ENCODE measurements at regions not wholly inside any gene's neighbourhood (a gene's known extent, or its start where the extent isn't known, plus 50 kb on each side); places are given as distances from the start of the nearest gene placed in this dataset.

DNA sequence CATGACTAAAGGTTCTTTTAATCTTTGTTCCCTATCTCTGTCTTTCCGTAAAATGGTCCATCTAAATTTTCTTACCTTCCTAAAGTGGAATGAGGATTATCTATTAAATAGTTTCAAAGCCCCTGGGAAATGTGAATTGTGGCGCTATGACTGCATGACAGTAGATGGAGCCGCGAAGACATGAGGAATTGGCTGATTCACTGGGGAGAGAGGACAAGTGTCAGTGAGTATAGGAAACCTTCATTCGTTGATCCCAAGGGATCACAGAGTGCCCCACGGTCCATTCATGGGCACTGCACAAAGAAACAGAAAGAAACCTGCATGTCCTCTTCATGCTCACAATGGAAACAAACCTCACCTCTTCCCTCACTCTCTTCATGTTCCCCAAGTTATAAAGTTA lies 479.3 kb upstream of the BTBD3 start:
- Histone ChIP-seq H3K4me2 (ENCODE audit: low read length) (no peak overlapping the region), H3K4me3 (ENCODE audit: low read length) (no peak overlapping the region), H3F3A (ENCODE audit: insufficient read depth, low read length, poor library complexity, severe bottlenecking) (no peaks in the 10 kb centered on the region), H3K79me2 (replicated peaks; ENCODE audit: insufficient read depth, low read length) (no peaks in the 10 kb centered on the region), H2AFZ (ENCODE audit: low read depth, low read length) (no peak overlapping the region), H3K27me3 (ENCODE audit: insufficient read depth, low read depth, low read length) (no peaks in the 10 kb centered on the region), H3K36me3 (ENCODE audit: insufficient read depth, low read length) (no peaks in the 10 kb centered on the region), H3K9ac (ENCODE audit: low read length) (no peak overlapping the region), H3K9me3 (ENCODE audit: low read length) (no peaks in the 10 kb centered on the region), H3K27ac (ENCODE audit: low read length) (no peak overlapping the region), H3K9me2 (ENCODE audit: insufficient read depth, low read length) (no peaks in the 10 kb centered on the region), H4K20me1 (ENCODE audit: insufficient read depth) (no peaks in the 10 kb centered on the region)
- TF ChIP-seq, protein P1, sequence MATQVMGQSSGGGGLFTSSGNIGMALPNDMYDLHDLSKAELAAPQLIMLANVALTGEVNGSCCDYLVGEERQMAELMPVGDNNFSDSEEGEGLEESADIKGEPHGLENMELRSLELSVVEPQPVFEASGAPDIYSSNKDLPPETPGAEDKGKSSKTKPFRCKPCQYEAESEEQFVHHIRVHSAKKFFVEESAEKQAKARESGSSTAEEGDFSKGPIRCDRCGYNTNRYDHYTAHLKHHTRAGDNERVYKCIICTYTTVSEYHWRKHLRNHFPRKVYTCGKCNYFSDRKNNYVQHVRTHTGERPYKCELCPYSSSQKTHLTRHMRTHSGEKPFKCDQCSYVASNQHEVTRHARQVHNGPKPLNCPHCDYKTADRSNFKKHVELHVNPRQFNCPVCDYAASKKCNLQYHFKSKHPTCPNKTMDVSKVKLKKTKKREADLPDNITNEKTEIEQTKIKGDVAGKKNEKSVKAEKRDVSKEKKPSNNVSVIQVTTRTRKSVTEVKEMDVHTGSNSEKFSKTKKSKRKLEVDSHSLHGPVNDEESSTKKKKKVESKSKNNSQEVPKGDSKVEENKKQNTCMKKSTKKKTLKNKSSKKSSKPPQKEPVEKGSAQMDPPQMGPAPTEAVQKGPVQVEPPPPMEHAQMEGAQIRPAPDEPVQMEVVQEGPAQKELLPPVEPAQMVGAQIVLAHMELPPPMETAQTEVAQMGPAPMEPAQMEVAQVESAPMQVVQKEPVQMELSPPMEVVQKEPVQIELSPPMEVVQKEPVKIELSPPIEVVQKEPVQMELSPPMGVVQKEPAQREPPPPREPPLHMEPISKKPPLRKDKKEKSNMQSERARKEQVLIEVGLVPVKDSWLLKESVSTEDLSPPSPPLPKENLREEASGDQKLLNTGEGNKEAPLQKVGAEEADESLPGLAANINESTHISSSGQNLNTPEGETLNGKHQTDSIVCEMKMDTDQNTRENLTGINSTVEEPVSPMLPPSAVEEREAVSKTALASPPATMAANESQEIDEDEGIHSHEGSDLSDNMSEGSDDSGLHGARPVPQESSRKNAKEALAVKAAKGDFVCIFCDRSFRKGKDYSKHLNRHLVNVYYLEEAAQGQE (IDR thresholded peaks at IDR 0.05; ENCODE audit: borderline replicate concordance) = no peak

DNA sequence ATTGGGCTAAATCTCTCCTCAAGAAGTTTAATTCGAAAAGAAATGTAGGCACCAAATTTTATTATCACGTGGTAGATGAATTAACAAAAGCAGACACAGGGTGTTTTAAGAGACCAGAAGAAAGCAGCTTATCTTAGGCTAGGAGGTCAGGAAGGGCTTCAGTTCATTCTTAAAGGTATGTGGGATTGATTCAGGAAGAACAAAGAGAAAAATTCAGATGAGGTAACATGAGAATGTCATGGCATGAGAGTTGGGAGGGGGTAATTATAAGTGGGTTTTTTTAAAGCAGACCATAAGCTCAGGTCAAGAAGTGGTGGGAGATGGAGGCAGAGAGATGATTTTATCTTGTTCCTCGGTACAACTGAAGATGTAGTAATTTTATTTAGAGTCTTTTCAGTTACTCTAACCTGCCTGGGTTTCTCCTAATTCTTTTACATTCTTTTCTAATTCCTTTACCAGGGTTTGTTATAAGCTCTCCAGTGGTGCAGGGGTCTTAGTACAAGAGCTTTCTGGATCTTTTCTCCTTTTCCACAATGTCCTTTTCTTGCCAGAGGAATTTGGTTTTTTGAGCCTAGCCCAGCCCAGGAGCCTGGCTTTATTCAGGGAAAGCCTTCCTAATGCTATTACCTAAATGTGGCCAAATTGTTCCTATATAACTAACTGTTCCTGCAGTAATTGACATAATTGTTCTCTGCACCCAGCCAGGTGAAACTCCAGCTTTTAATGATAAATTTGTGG lies 474.1 kb upstream of the BTBD3 start:
- Histone ChIP-seq H3K79me2 (replicated peaks; ENCODE audit: insufficient read depth, low read length) (no peaks in the 10 kb centered on the region), H3K9me2 (ENCODE audit: insufficient read depth, low read length) (no peaks in the 10 kb centered on the region), H3K27me3 (ENCODE audit: insufficient read depth, low read depth, low read length) (no peaks in the 10 kb centered on the region), H3K4me3 (ENCODE audit: low read length) (no peak overlapping the region), H3K4me2 (ENCODE audit: low read length) (no peak overlapping the region), H4K20me1 (ENCODE audit: insufficient read depth) (no peaks in the 10 kb centered on the region), H3K9ac (ENCODE audit: low read length) (no peak overlapping the region), H2AFZ (ENCODE audit: low read depth, low read length) (no peak overlapping the region), H3K9me3 (ENCODE audit: low read length) (no peaks in the 10 kb centered on the region), H3K36me3 (ENCODE audit: insufficient read depth, low read length) (no peaks in the 10 kb centered on the region), H3K27ac (ENCODE audit: low read length) (no peak overlapping the region), H3F3A (ENCODE audit: insufficient read depth, low read length, poor library complexity, severe bottlenecking) (no peaks in the 10 kb centered on the region)
- no peak for TF ChIP-seq EP300 (conservative IDR thresholded peaks at IDR 0.05; ENCODE audit: poor library complexity, severe bottlenecking)

DNA sequence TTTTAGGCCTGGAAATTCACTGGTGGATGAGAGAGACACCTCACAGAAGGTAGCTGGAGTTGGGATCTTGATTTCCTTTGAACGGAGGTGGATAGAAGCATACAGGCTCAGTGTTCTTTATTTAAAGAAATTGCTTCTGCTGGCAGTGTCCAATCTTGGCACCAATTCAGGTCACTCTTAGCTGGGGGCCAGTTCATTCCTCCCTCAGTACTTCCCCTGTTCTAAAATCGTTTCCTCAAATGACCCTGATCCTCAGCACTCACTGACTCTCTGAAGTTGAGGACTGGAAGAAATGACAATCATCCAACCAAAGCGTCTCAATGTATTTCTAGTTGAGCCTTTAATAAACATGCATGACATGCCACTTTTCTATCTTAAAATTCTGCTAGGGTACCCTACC lies 472.5 kb upstream of the BTBD3 start:
- no peaks in the 10 kb centered on the region for H3K9me3 ChIP-seq (ENCODE audit: low read length)
- H3K4me3 ChIP-seq (ENCODE audit: low read length) = no peak overlapping the region
- no peaks in the 10 kb centered on the region for H3K9me2 ChIP-seq (ENCODE audit: insufficient read depth, low read length)
- no peak overlapping the region for H3K9ac ChIP-seq (ENCODE audit: low read length)
- no peak overlapping the region for H3K4me2 ChIP-seq (ENCODE audit: low read length)
- H3K27me3 ChIP-seq (ENCODE audit: insufficient read depth, low read depth, low read length) = no peaks in the 10 kb centered on the region
- TF ChIP-seq TAF1 (IDR thresholded peaks at IDR 0.05; ENCODE audit: low read depth) (no peak), EP300 (conservative IDR thresholded peaks at IDR 0.05; ENCODE audit: poor library complexity, severe bottlenecking) (no peak), RAD21 (conservative IDR thresholded peaks at IDR 0.05) (no peak)
- no peaks in the 10 kb centered on the region for H3K36me3 ChIP-seq (ENCODE audit: insufficient read depth, low read length)
- H3K27ac ChIP-seq (ENCODE audit: low read length) = no peak overlapping the region
- H2AFZ ChIP-seq (ENCODE audit: low read depth, low read length) = no peak overlapping the region
- H3K79me2 ChIP-seq (replicated peaks; ENCODE audit: insufficient read depth, low read length) = no peaks in the 10 kb centered on the region
- H4K20me1 ChIP-seq (ENCODE audit: insufficient read depth) = no peaks in the 10 kb centered on the region
- H3F3A ChIP-seq (ENCODE audit: insufficient read depth, low read length, poor library complexity, severe bottlenecking) = no peaks in the 10 kb centered on the region

DNA sequence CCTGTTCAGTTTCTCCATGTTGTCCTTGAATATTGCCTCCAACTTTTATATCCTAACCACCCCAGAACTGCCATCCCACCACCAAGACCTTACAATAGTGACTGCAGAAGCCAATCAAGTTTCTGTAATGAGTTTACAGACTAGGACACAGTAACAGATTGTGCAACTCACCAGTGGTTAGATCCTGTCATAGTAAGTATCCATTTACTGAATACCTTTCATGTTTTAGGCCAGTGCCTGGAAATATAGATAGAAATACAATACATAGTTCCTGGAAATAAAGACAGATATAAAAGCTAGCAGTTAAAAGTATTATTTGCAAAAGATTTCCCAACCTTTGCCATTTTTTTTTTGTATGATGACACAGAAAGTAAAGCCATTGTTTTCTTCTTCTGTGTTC lies 471.8 kb upstream of the BTBD3 start:
- no peak overlapping the region for H3K27ac ChIP-seq (ENCODE audit: low read length)
- H3F3A ChIP-seq (ENCODE audit: insufficient read depth, low read length, poor library complexity, severe bottlenecking) = no peaks in the 10 kb centered on the region
- H3K9me2 ChIP-seq (ENCODE audit: insufficient read depth, low read length) = no peaks in the 10 kb centered on the region
- H3K9me3 ChIP-seq (ENCODE audit: low read length) = no peaks in the 10 kb centered on the region
- H3K27me3 ChIP-seq (ENCODE audit: insufficient read depth, low read depth, low read length) = no peaks in the 10 kb centered on the region
- no peak overlapping the region for H3K4me2 ChIP-seq (ENCODE audit: low read length)
- H3K4me3 ChIP-seq (ENCODE audit: low read length) = no peak overlapping the region
- no peaks in the 10 kb centered on the region for H4K20me1 ChIP-seq (ENCODE audit: insufficient read depth)
- no peak overlapping the region for H2AFZ ChIP-seq (ENCODE audit: low read depth, low read length)
- no peaks in the 10 kb centered on the region for H3K36me3 ChIP-seq (ENCODE audit: insufficient read depth, low read length)
- no peaks in the 10 kb centered on the region for H3K79me2 ChIP-seq (replicated peaks; ENCODE audit: insufficient read depth, low read length)
- H3K9ac ChIP-seq (ENCODE audit: low read length) = no peak overlapping the region
- TF ChIP-seq, protein P2, sequence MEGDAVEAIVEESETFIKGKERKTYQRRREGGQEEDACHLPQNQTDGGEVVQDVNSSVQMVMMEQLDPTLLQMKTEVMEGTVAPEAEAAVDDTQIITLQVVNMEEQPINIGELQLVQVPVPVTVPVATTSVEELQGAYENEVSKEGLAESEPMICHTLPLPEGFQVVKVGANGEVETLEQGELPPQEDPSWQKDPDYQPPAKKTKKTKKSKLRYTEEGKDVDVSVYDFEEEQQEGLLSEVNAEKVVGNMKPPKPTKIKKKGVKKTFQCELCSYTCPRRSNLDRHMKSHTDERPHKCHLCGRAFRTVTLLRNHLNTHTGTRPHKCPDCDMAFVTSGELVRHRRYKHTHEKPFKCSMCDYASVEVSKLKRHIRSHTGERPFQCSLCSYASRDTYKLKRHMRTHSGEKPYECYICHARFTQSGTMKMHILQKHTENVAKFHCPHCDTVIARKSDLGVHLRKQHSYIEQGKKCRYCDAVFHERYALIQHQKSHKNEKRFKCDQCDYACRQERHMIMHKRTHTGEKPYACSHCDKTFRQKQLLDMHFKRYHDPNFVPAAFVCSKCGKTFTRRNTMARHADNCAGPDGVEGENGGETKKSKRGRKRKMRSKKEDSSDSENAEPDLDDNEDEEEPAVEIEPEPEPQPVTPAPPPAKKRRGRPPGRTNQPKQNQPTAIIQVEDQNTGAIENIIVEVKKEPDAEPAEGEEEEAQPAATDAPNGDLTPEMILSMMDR (IDR thresholded peaks at IDR 0.05; ENCODE audit: poor library complexity, severe bottlenecking) = no peak
- TF ChIP-seq TAF1 (IDR thresholded peaks at IDR 0.05; ENCODE audit: low read depth) (no peak), RAD21 (conservative IDR thresholded peaks at IDR 0.05) (no peak), SMC3 (conservative IDR thresholded peaks at IDR 0.05; ENCODE audit: poor library complexity) (no peak), EZH2 (IDR thresholded peaks at IDR 0.05; ENCODE audit: borderline replicate concordance, insufficient read depth, low read length, poor library complexity, severe bottlenecking) (no peak), EP300 (conservative IDR thresholded peaks at IDR 0.05; ENCODE audit: poor library complexity, severe bottlenecking) (no peak), POLR2AphosphoS5 (IDR thresholded peaks at IDR 0.05) (no peak)
- TF ChIP-seq, protein P1 (IDR thresholded peaks at IDR 0.05; ENCODE audit: borderline replicate concordance) = no peak

All from neural cell (in vitro differentiated cells).